Endothelial cell of umbilical vein (primary cell): ENCODE measurements at regions not wholly inside any gene's neighbourhood (a gene's known extent, or its start where the extent isn't known, plus 50 kb on each side); places are given as distances from the start of the nearest gene placed in this dataset.

Experiments used
- CTCF ChIP-seq, 2 donors: IDR thresholded peaks; 1 replicate in 1 of 2; 2 replicates in 1 of 2; pipeline ENCODE4 v1.5.1; 2011; ENCODE audit warnings: low read length in 2 of 2, mild to moderate bottlenecking in 2 of 2, moderate library complexity in 2 of 2, control low read depth in 1 of 2, inconsistent platforms in 1 of 2, low read depth in 1 of 2; ENCODE audit not compliant: insufficient read depth in 1 of 2; ENCODE audit errors: extremely low read depth in 1 of 2
- MYC ChIP-seq: IDR thresholded peaks from one replicate; pipeline ENCODE4 v1.6.1; 2011; ENCODE audit warnings: mild to moderate bottlenecking, low read depth, low read length
- POLR2A ChIP-seq: IDR thresholded peaks from 2 replicates; pipeline ENCODE4 v1.6.1; 2012; ENCODE audit warnings: low read depth, mild to moderate bottlenecking, control low read depth, low read length
- POLR2AphosphoS5 ChIP-seq: IDR thresholded peaks from 2 replicates; pipeline ENCODE4 v1.6.1; 2012; ENCODE audit warnings: low read depth, mild to moderate bottlenecking, control low read depth, low read length, moderate library complexity; ENCODE audit not compliant: insufficient read depth

GRCh38 chr5:112668016-112668415 is 69.7 kb upstream of the APC start:
- no peak for TF ChIP-seq POLR2A
- TF ChIP-seq CTCF (IDR thresholded peaks at IDR 0.05; ENCODE audit: extremely low read depth in 1 of 2, insufficient read depth in 1 of 2, low read depth in 1 of 2, low read length in 2 of 2) = no peak
- TF ChIP-seq MYC = no peak
- TF ChIP-seq POLR2AphosphoS5 = no peak
